Motor neuron (in vitro differentiated cells): ENCODE measurements at regions not wholly inside any gene's neighbourhood (a gene's known extent, or its start where the extent isn't known, plus 50 kb on each side); places are given as distances from the start of the nearest gene placed in this dataset.

ENCODE experiments used
- ATAC-seq, 8 experiments: fragments of 200-7000 bp; cut with Tn5 transposase; replicated peaks in 6 of 8; 2 replicates each; pipeline ENCODE4 v1.8.0; 2021; ENCODE audit warnings: mild to moderate bottlenecking in 8 of 8, moderate library complexity in 8 of 8
- H3K27ac ChIP-seq, 2 donors: fragments of 250-450 bp; sonication (Bioruptor Pico); 2 replicates each; pipeline ENCODE4 v1.9.0; 2021; ENCODE audit warnings: antibody characterized with exemption in 2 of 2, mild to moderate bottlenecking in 2 of 2, moderate library complexity in 1 of 2
- H3K4me1 ChIP-seq, 2 donors: fragments of 250-450 bp; sonication (Bioruptor Pico); replicated peaks in 1 of 2; 2 replicates each; pipeline ENCODE4 v1.6.1; 2021; ENCODE audit warnings: antibody characterized with exemption in 2 of 2, mild to moderate bottlenecking in 2 of 2, moderate library complexity in 1 of 2
- H3K4me3 ChIP-seq, 5 donors: fragments of 250-450 bp; sonication (Bioruptor Pico); 2 replicates each; pipeline ENCODE4 v1.9.0; 2021; ENCODE audit warnings: antibody characterized with exemption in 5 of 5, mild to moderate bottlenecking in 5 of 5, moderate library complexity in 4 of 5
- WGBS, 10 experiments: fragments of 450-650 bp; shearing (Covaris generic); methylation state at CpG; one replicate each; pipeline ENCODE4 v1.0.0; 2022; 5-methylcytosine and 5-hydroxymethylcytosine counted together
- in situ Hi-C, 9 experiments: fragments of 400-800 bp; cut with MboI; loops; one replicate each; pipeline ENCODE4 v1.15.0; 2021; ENCODE audit warnings: low sequenced_read_pairs in 9 of 9, low pct_unique_long_range_greater_than_20kb in 2 of 9; ENCODE audit not compliant: unreplicated experiment in 9 of 9

GRCh38 chr2:118291251-118291880 is 203.1 kb downstream of the INSIG2 start:
- WGBS, 10 experiments, result 33 to 88% (median 71%) methylated on average over 1 to 3 of the region's 3 CpGs; no CpG with 5 or more reads in 3 of the 10 experiments
- Histone ChIP-seq H3K27ac (no peak overlapping the region), H3K4me1 (no peaks in the 10 kb centered on the region), H3K4me3 (no peak overlapping the region)
- in situ Hi-C loops, result no loop called here
- peak in 2 of 8 experiments; percentile 40 to 57 for ATAC-seq

GRCh38 chr2:118290411-118291250 is 202.4 kb downstream of the INSIG2 start:
- peak in 2 of 8 experiments; percentile 20 to 29 for ATAC-seq
- 13 to 100% (median 82%) methylated on average over 1 to 6 of the region's 8 CpGs for WGBS, 10 experiments
- Histone ChIP-seq H3K27ac (no peak overlapping the region), H3K4me1 (no peaks in the 10 kb centered on the region), H3K4me3 (no peak overlapping the region)
- in situ Hi-C loops, result no loop called here

GRCh38 chr2:118279005-118279404 is 190.7 kb downstream of the INSIG2 start:
- in situ Hi-C loops, result no loop called here
- Histone ChIP-seq H3K27ac (no peak overlapping the region), H3K4me3 (no peak overlapping the region), H3K4me1 (peaks cover 0 to 5% of the 10 kb centered on the region in 2 donors)
- 19 to 89% (median 73%) methylated on average over 1 to 3 of the region's 3 CpGs; no CpG with 5 or more reads in 3 of the 10 experiments for WGBS, 10 experiments
- no peak for ATAC-seq

- 40 to 93% (median 89%) methylated on average over 1 to 5 of the region's 5 CpGs for WGBS, 10 experiments
- Histone ChIP-seq H3K4me1 (peaks cover 0 to 5% of the 10 kb centered on the region in 2 donors), H3K4me3 (no peak overlapping the region), H3K27ac (no peak overlapping the region)
- no peak for ATAC-seq
- in situ Hi-C loops, result no loop called here
These were observed 189.8 kb downstream of the INSIG2 start for GRCh38 chr2:118278046-118278445.

GRCh38 chr2:118274841-118275510 is 186.7 kb downstream of the INSIG2 start:
- ATAC-seq, result no peak
- no peak overlapping the region for H3K27ac ChIP-seq
- WGBS, 10 experiments, result 40 to 100% (median 80%) methylated on average over 1 to 2 of the region's 4 CpGs; no CpG with 5 or more reads in 3 of the 10 experiments
- no peak overlapping the region for H3K4me3 ChIP-seq
- peaks cover 0 to 5% of the 10 kb centered on the region in 2 donors for H3K4me1 ChIP-seq
- in situ Hi-C loops, result no loop called here

GRCh38 chr2:118272391-118272790 is 184.1 kb downstream of the INSIG2 start:
- H3K4me1 ChIP-seq, result peaks cover 0 to 5% of the 10 kb centered on the region in 2 donors
- H3K27ac ChIP-seq, result no peak overlapping the region
- H3K4me3 ChIP-seq, result no peak overlapping the region
- no peak for ATAC-seq
- 44 to 100% (median 94%) methylated on average over 2 to 5 of the region's 5 CpGs; no CpG with 5 or more reads in 6 of the 10 experiments for WGBS, 10 experiments
- in situ Hi-C loops, result no loop called here

- 50 to 100% (median 87%) methylated on average over 1 to 7 of the region's 9 CpGs; no CpG with 5 or more reads in 1 of the 10 experiments for WGBS, 10 experiments
- Histone ChIP-seq H3K4me3 (no peak overlapping the region), H3K27ac (no peak overlapping the region), H3K4me1 (peaks cover 3 to 5% of the 10 kb centered on the region in 2 donors)
- in situ Hi-C loops, result no loop called here
- peak in 1 of 8 experiments; percentile 44 for ATAC-seq
These were observed 181.3 kb downstream of the INSIG2 start for GRCh38 chr2:118269408-118270051.

- WGBS, 10 experiments, result 50 to 100% (median 80%) methylated on average over 1 to 4 of the region's 5 CpGs; no CpG with 5 or more reads in 1 of the 10 experiments
- ATAC-seq, result no peak
- Histone ChIP-seq H3K4me3 (no peak overlapping the region), H3K4me1 (peaks cover 3 to 5% of the 10 kb centered on the region in 2 donors), H3K27ac (no peak overlapping the region)
- in situ Hi-C loops, result no loop called here
These were observed 180.0 kb downstream of the INSIG2 start for GRCh38 chr2:118268268-118268667.

- ATAC-seq, result peak in 6 of 8 experiments; percentile 65 to 84 (median 77)
- H3K4me1 ChIP-seq, result peaks cover 3 to 5% of the 10 kb centered on the region in 2 donors
- H3K27ac ChIP-seq, result no peak overlapping the region
- 71 to 100% (median 84%) methylated on average over 2 to 3 of the region's 3 CpGs; no CpG with 5 or more reads in 4 of the 10 experiments for whole genome bisulfite sequencing, 10 experiments
- H3K4me3 ChIP-seq, result no peak overlapping the region
- in situ Hi-C loops, result no loop called here
These were observed 177.7 kb downstream of the INSIG2 start for GRCh38 chr2:118265873-118266455.

GRCh38 chr2:118264232-118264990 is 176.1 kb downstream of the INSIG2 start:
- WGBS, 10 experiments, result 29 to 94% (median 74%) methylated on average over 1 to 7 of the region's 7 CpGs; no CpG with 5 or more reads in 1 of the 10 experiments
- H3K27ac ChIP-seq, result no peak overlapping the region
- in situ Hi-C loops, result no loop called here
- peak in 1 of 8 experiments; percentile 47 for ATAC-seq
- no peak overlapping the region for H3K4me3 ChIP-seq
- peaks cover 3 to 5% of the 10 kb centered on the region in 2 donors for H3K4me1 ChIP-seq

- H3K4me1 ChIP-seq, result peaks cover 5 to 6% of the 10 kb centered on the region in 2 donors
- 48 to 100% (median 87%) methylated on average over 1 to 2 of the region's 2 CpGs; no CpG with 5 or more reads in 1 of the 10 experiments for WGBS, 10 experiments
- no peak overlapping the region for H3K27ac ChIP-seq
- no peak overlapping the region for H3K4me3 ChIP-seq
- no peak for ATAC-seq
- in situ Hi-C loops, result no loop called here
These were observed 169.4 kb downstream of the INSIG2 start for GRCh38 chr2:118257696-118258095.
